HepG2 (cell line): ENCODE measurements at regions not wholly inside any gene's neighbourhood (a gene's known extent, or its start where the extent isn't known, plus 50 kb on each side); places are given as distances from the start of the nearest gene placed in this dataset.

ENCODE experiments used
- ATAC-seq: fragments of 200-7000 bp; cut with Tn5 transposase; 3 replicates; pipeline ENCODE4 v1.9.1; 2020; ENCODE audit warnings: mild to moderate bottlenecking, moderate library complexity
- BruUV-seq: library from RNA; stranded (reverse); fragments of 400-500 nt; replicated peaks from 2 replicates; lab custom pipeline; 2021; lab: Mats Ljungman, UMichigan
- CTCF ChIA-PET: fragments of 300-600 bp; formaldehyde crosslinking; extraction: SDS; loops from one replicate; lab custom pipeline; 2021; ENCODE audit warnings: low total read pairs, inconsistent platforms, low intra/inter-chr PET ratio; lab: Yijun Ruan, JAX
- POLR2A ChIA-PET: fragments of 350-600 bp; sonication (Branson Sonifier 250); formaldehyde crosslinking; loops from one replicate; lab custom pipeline; 2020; ENCODE audit warnings: antibody characterized with exemption, inconsistent platforms; lab: Yijun Ruan, JAX
- DNase-seq: peaks from one replicate; pipeline ENCODE4 v3.0.0-alpha.2; 2015; ENCODE audit warnings: low spot score
- FAIRE-seq: peaks from 3 replicates; lab custom pipeline; 2011; peaks lifted over from hg19 to GRCh38; lab: Jason Lieb, UNC
- H2AFZ ChIP-seq: one replicate; pipeline ENCODE4 v1.6.1; 2011; ENCODE audit warnings: low read length, inconsistent platforms
- H3K27ac ChIP-seq: fragments of 300-600 bp; 3 replicates; pipeline ENCODE4 v1.8.0; 2011; ENCODE audit warnings: mixed run types, mild to moderate bottlenecking, mixed read lengths, low read length, inconsistent platforms; ENCODE audit not compliant: insufficient read depth; ENCODE audit errors: extremely low read length
- H3K27me3 ChIP-seq, 2 experiments: fragments of 200-600 bp in 1 of 2; 2 replicates in 1 of 2; 3 replicates in 1 of 2; pipeline versions ENCODE4 v1.6.0 to v1.8.0; 2011; ENCODE audit warnings: low read length in 2 of 2, mild to moderate bottlenecking in 2 of 2, moderate library complexity in 2 of 2, inconsistent platforms in 1 of 2; ENCODE audit not compliant: insufficient read depth in 2 of 2, control insufficient read depth in 1 of 2
- H3K36me3 ChIP-seq, 2 experiments: fragments of 200-600 bp in 1 of 2; replicated peaks in 1 of 2; 2 replicates in 1 of 2; 3 replicates in 1 of 2; pipeline versions ENCODE4 v1.5.1 to v1.8.0; 2011; ENCODE audit warnings: low read length in 2 of 2, inconsistent platforms in 1 of 2; ENCODE audit not compliant: insufficient read depth in 2 of 2, control insufficient read depth in 1 of 2
- H3K4me1 ChIP-seq: 2 replicates; pipeline ENCODE4 v1.5.1; 2012; ENCODE audit warnings: low read length, inconsistent platforms; ENCODE audit not compliant: insufficient read depth
- H3K4me2 ChIP-seq: 2 replicates; pipeline ENCODE4 v1.6.0; 2011; ENCODE audit warnings: low read depth, low read length, inconsistent platforms
- H3K4me3 ChIP-seq, 3 experiments: fragments of 200-600 bp in 1 of 3; sonication (generic), shearing (Covaris generic) in 1 of 3; replicated peaks in 1 of 3; 2 replicates each; pipeline ENCODE4 v1.5.1; 2011 to 2016; ENCODE audit warnings: low read length in 3 of 3, inconsistent platforms in 2 of 3, low read depth in 2 of 3, mild to moderate bottlenecking in 2 of 3, control low read depth in 1 of 3, mixed read lengths in 1 of 3; ENCODE audit not compliant: insufficient read depth in 1 of 3
- H3K79me2 ChIP-seq: one replicate; pipeline ENCODE4 v1.6.1; 2011; ENCODE audit warnings: low read length, inconsistent platforms; ENCODE audit not compliant: insufficient read depth
- H3K9ac ChIP-seq: 2 replicates; pipeline ENCODE4 v1.6.0; 2011; ENCODE audit warnings: mild to moderate bottlenecking, low read depth, low read length, inconsistent platforms; ENCODE audit not compliant: insufficient read depth
- H3K9me3 ChIP-seq: 2 replicates; pipeline ENCODE4 v1.5.1; 2012; ENCODE audit warnings: mild to moderate bottlenecking, low read length
- H4K20me1 ChIP-seq: 2 replicates; pipeline ENCODE4 v1.6.0; 2011; ENCODE audit warnings: inconsistent platforms, mild to moderate bottlenecking, low read length, moderate library complexity; ENCODE audit not compliant: insufficient read depth
- CBFB ChIP-seq: sonication (generic); formaldehyde crosslinking; IDR thresholded peaks from 2 replicates; pipeline ENCODE4 v1.4.0; 2020; ENCODE audit warnings: missing genetic modification reagents
- CBX2 ChIP-seq, 2 experiments: fragments of 200-600 bp in 1 of 2; sonication (generic); formaldehyde crosslinking in 1 of 2; IDR thresholded peaks; 2 replicates each; pipeline versions ENCODE4 v1.7.0 to v1.8.1; 2018 to 2022; ENCODE audit warnings: low read depth in 2 of 2, low read length in 1 of 2, mild to moderate bottlenecking in 1 of 2, missing genetic modification reagents in 1 of 2
- CEBPZ ChIP-seq: IDR thresholded peaks from 2 replicates; pipeline ENCODE4 v1.6.1; 2012; ENCODE audit warnings: low read length, improper control_type of control experiment
- HMG20B ChIP-seq: conservative IDR thresholded peaks from 2 replicates; pipeline ENCODE4 v1.6.1; 2016; ENCODE audit warnings: missing genetic modification reagents, missing compliant biosample characterization
- JARID2 ChIP-seq: sonication (generic); formaldehyde crosslinking; IDR thresholded peaks from 2 replicates; pipeline ENCODE4 v1.8.1; 2023; ENCODE audit warnings: missing genetic modification reagents, inconsistent platforms; ENCODE audit not compliant: insufficient replicate concordance
- KDM2A ChIP-seq: sonication (generic); formaldehyde crosslinking; IDR thresholded peaks from 2 replicates; pipeline ENCODE4 v1.4.0; 2020; ENCODE audit warnings: low read depth, missing genetic modification reagents, borderline replicate concordance
- MATR3 ChIP-seq: sonication (generic); formaldehyde crosslinking; IDR thresholded peaks from 2 replicates; pipeline ENCODE4 v1.4.0; 2020; ENCODE audit warnings: missing genetic modification reagents
- MBD4 ChIP-seq: IDR thresholded peaks from 2 replicates; pipeline ENCODE4 v1.6.1; 2012; ENCODE audit warnings: low read length, inconsistent platforms, borderline replicate concordance
- MTA1 ChIP-seq: sonication (generic); formaldehyde crosslinking; IDR thresholded peaks from 2 replicates; pipeline ENCODE4 v1.4.0; 2020; ENCODE audit warnings: missing genetic modification reagents, mild to moderate bottlenecking, borderline replicate concordance
- MXD4 ChIP-seq: IDR thresholded peaks from 2 replicates; pipeline ENCODE4 v1.6.1; 2016; ENCODE audit warnings: mild to moderate bottlenecking, missing biosample characterization, missing genetic modification reagents
- NAIF1 ChIP-seq: sonication (generic); formaldehyde crosslinking; IDR thresholded peaks from 2 replicates; pipeline ENCODE4 v1.5.0; 2020; ENCODE audit warnings: mild to moderate bottlenecking, missing genetic modification reagents, borderline replicate concordance
- PHB2 ChIP-seq: fragments of 450-650 bp; IDR thresholded peaks from 2 replicates; pipeline ENCODE4 v1.6.1; 2018; ENCODE audit not compliant: partially characterized antibody
- SALL2 ChIP-seq: sonication (generic); formaldehyde crosslinking; IDR thresholded peaks from 2 replicates; pipeline ENCODE4 v1.8.1; 2023; ENCODE audit warnings: mild to moderate bottlenecking, missing genetic modification reagents, inconsistent platforms
- SOX6 ChIP-seq, 2 experiments: fragments of 450-650 bp in 1 of 2; sonication (generic) in 1 of 2; formaldehyde crosslinking in 1 of 2; IDR thresholded peaks; 2 replicates each; pipeline versions ENCODE4 v1.4.0 to v1.6.1; 2017 to 2020; ENCODE audit warnings: antibody characterized with exemption in 1 of 2, mild to moderate bottlenecking in 1 of 2, missing genetic modification reagents in 1 of 2
- SRF ChIP-seq: IDR thresholded peaks from 2 replicates; pipeline ENCODE4 v1.6.1; 2011; ENCODE audit warnings: mild to moderate bottlenecking, low read depth, low read length, moderate library complexity
- ZBTB2 ChIP-seq: sonication (generic); formaldehyde crosslinking; IDR thresholded peaks from 2 replicates; pipeline ENCODE4 v1.8.0; 2022; ENCODE audit warnings: low read depth, missing genetic modification reagents
- ZC3H4 ChIP-seq: sonication (generic); formaldehyde crosslinking; IDR thresholded peaks from 2 replicates; pipeline ENCODE4 v1.4.0; 2020; ENCODE audit warnings: missing genetic modification reagents, borderline replicate concordance
- ZNF33B ChIP-seq: sonication (generic); formaldehyde crosslinking; IDR thresholded peaks from 2 replicates; pipeline ENCODE4 v1.5.1; 2020; ENCODE audit warnings: mild to moderate bottlenecking, missing genetic modification reagents
- ZNF460 ChIP-seq: sonication (generic); formaldehyde crosslinking; IDR thresholded peaks from 2 replicates; pipeline ENCODE4 v1.5.1; 2020; ENCODE audit warnings: missing genetic modification reagents, mild to moderate bottlenecking, borderline replicate concordance
- WGBS: methylation state at CpG from one replicate; pipeline ENCODE4 v1.1.6; 2017; ENCODE audit warnings: low lambda C conversion rate; 5-methylcytosine and 5-hydroxymethylcytosine counted together
- in situ Hi-C: cut with HindIII; loops from 2 replicates; pipeline ENCODE4 v1.10.0; 2017; ENCODE audit warnings: low pct_unique_long_range_greater_than_20kb; ENCODE audit not compliant: extremely low pct_ligation_motif_present
- intact Hi-C: fragments of 100-400 bp; cut with micrococcal nuclease; formaldehyde crosslinking; loops from one replicate; pipeline ENCODE4 v1.10.0; 2022; ENCODE audit not compliant: unreplicated experiment

GRCh38 chr6:7045331-7045730, 62.4 kb upstream of the RREB1 start (continued):
- TF ChIP-seq SOX6 (IDR thresholded peaks at IDR 0.05), result no peak
- TF ChIP-seq SOX6 (CRISPR knock-in tag; IDR thresholded peaks at IDR 0.05), result no peak
- no peak for TF ChIP-seq CEBPZ
- TF ChIP-seq ZBTB2, result no peak
- no peak for TF ChIP-seq ZC3H4 (CRISPR knock-in tag)
- no peak for TF ChIP-seq MTA1 (CRISPR knock-in tag)

GRCh38 chr6:7045746-7046145, 62.0 kb upstream of the RREB1 start:
- H3K27ac ChIP-seq, result no peak overlapping the region
- ChIA-PET POLR2A (no interaction called here), CTCF (no interaction called here)
- H2AFZ ChIP-seq, result no peak overlapping the region
- no peak for ATAC-seq
- H3K4me1 ChIP-seq, result peaks cover 37% of the 10 kb centered on the region
- no peaks in the 10 kb centered on the region for H3K79me2 ChIP-seq
- DNase-seq, result no peak
- FAIRE-seq, result no peak
- no peak overlapping the region for H3K9ac ChIP-seq
- H3K9me3 ChIP-seq, result no peaks in the 10 kb centered on the region
- 79% methylated on average over 1 of the region's 1 CpG for WGBS
- intact Hi-C loops, result no loop called here
- no peak overlapping the region for H3K4me2 ChIP-seq
- BruUV-seq, result no TSS peak
- H3K36me3 ChIP-seq, result no peaks in the 10 kb centered on the region
- in situ Hi-C loops, result no loop called here
- H4K20me1 ChIP-seq, result no peaks in the 10 kb centered on the region
- H3K4me3 ChIP-seq, result no peak overlapping the region
- no peaks in the 10 kb centered on the region; a peak in 1 of 5 replicates for H3K27me3 ChIP-seq
- TF ChIP-seq ZNF460 (CRISPR knock-in tag) (no peak), PHB2 (no peak), ZBTB2 (no peak), MXD4 (CRISPR knock-in tag) (no peak), KDM2A (CRISPR knock-in tag) (no peak), ZNF33B (CRISPR knock-in tag) (no peak), JARID2 (CRISPR knock-in tag) (no peak), MATR3 (CRISPR knock-in tag) (no peak), HMG20B (CRISPR knock-in tag) (no peak), CBFB (no peak), SRF (no peak), CBX2 (IDR thresholded peaks at IDR 0.05; ENCODE audit: low read depth, low read length) (no peak), CBX2 (CRISPR knock-in tag; IDR thresholded peaks at IDR 0.05; ENCODE audit: low read depth) (no peak), NAIF1 (CRISPR knock-in tag) (no peak), SALL2 (no peak), MBD4 (no peak)
